Hepatocyte (in vitro differentiated cells): ENCODE measurements at regions not wholly inside any gene's neighbourhood (a gene's known extent, or its start where the extent isn't known, plus 50 kb on each side); places are given as distances from the start of the nearest gene placed in this dataset.

Experiments
- DNase-seq: peaks from one replicate; pipeline ENCODE4 v3.0.0-alpha.2; 2016; ENCODE audit warnings: low spot score
- H2AFZ ChIP-seq: fragments of 200-600 bp; sonication (generic); 2 replicates; pipeline ENCODE4 v1.6.0; 2016; ENCODE audit warnings: antibody characterized with exemption, mild to moderate bottlenecking
- H3K27ac ChIP-seq: fragments of 200-600 bp; sonication (generic); 2 replicates; pipeline ENCODE4 v1.5.1; 2016; ENCODE audit warnings: mild to moderate bottlenecking
- H3K27me3 ChIP-seq: fragments of 200-600 bp; sonication (generic); 2 replicates; pipeline ENCODE4 v1.6.1; 2016
- H3K36me3 ChIP-seq: fragments of 200-600 bp; sonication (generic); replicated peaks from 2 replicates; pipeline ENCODE4 v1.5.1; 2016; ENCODE audit warnings: low read depth; ENCODE audit not compliant: insufficient read depth
- H3K4me1 ChIP-seq: fragments of 200-600 bp; sonication (generic); 2 replicates; pipeline ENCODE4 v1.5.1; 2016; ENCODE audit warnings: mild to moderate bottlenecking, moderate library complexity; ENCODE audit not compliant: insufficient read depth
- H3K4me2 ChIP-seq: fragments of 200-600 bp; sonication (generic); 2 replicates; pipeline ENCODE4 v1.6.0; 2016
- H3K4me3 ChIP-seq: fragments of 200-600 bp; sonication (generic); 2 replicates; pipeline ENCODE4 v1.5.1; 2016; ENCODE audit warnings: mild to moderate bottlenecking
- H3K79me2 ChIP-seq: fragments of 200-600 bp; sonication (generic); 2 replicates; pipeline ENCODE4 v1.6.0; 2017; ENCODE audit warnings: mild to moderate bottlenecking
- H3K9me2 ChIP-seq: fragments of 200-600 bp; sonication (generic); replicated peaks from 2 replicates; pipeline ENCODE4 v1.6.0; 2017; ENCODE audit warnings: mild to moderate bottlenecking; ENCODE audit not compliant: insufficient read depth
- H3K9me3 ChIP-seq: fragments of 200-600 bp; sonication (generic); 2 replicates; pipeline ENCODE4 v1.5.1; 2016; ENCODE audit warnings: low read depth, mild to moderate bottlenecking
- H4K20me1 ChIP-seq: fragments of 200-600 bp; sonication (generic); 2 replicates; pipeline ENCODE4 v1.6.0; 2016; ENCODE audit warnings: mild to moderate bottlenecking; ENCODE audit not compliant: insufficient read depth, poor library complexity, severe bottlenecking
- EZH2 ChIP-seq: fragments of 200-600 bp; sonication (generic); IDR thresholded peaks from 2 replicates; pipeline ENCODE4 v1.6.1; 2016; ENCODE audit warnings: antibody characterized with exemption, mild to moderate bottlenecking, borderline replicate concordance
- EZH2phosphoT487 ChIP-seq: fragments of 200-600 bp; sonication (generic); IDR thresholded peaks from one replicate; pipeline ENCODE4 v1.6.1; 2018; ENCODE audit warnings: antibody characterized with exemption, mild to moderate bottlenecking, low read depth, moderate library complexity; ENCODE audit not compliant: unreplicated experiment, severe bottlenecking
- WGBS: methylation state at CpG from one replicate; pipeline ENCODE4 v1.1.6; 2016; ENCODE audit warnings: low lambda C conversion rate; ENCODE audit errors: missing lambda C conversion rate; 5-methylcytosine and 5-hydroxymethylcytosine counted together
- TF ChIP-seq, protein P1 (sequence below): fragments of 200-600 bp; sonication (generic); IDR thresholded peaks from 2 replicates; pipeline ENCODE4 v1.5.1; 2016; ENCODE audit warnings: antibody characterized with exemption, mild to moderate bottlenecking; ENCODE audit not compliant: poor library complexity

DNA sequence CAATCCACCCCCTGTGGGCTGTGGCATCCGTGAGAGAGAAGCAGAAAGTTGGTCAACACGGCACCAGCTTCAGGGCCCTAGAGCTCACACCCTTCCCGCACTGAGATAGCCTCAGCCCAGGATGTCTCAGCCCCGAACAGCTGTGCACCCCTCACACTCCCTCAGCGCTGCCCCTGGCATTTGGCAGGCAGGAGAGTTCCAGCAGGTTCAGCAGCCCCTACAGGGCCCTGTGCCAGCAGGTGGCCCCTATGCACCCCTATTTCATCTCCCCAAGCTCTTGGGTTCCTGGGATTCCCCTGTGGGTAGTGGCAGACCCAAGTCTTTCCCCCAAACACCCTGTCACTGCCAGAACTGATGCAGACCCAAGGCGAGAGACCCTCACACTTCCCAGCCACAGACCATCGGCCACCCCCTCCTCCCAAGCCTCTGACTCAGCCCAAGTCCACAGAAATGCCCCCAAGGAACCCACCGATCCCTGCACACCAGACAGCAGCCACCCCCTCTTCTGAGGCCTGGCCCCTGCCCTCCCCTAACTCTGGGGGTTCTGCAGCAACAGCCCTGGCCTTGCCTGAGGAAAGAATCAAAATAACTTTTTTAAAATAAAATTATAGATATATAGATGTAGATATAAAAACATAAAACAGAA is 183.6 kb downstream of the IGLL1 start:
- Histone ChIP-seq H3K4me1 (peaks cover 3% of the 10 kb centered on the region), H3K79me2 (peaks cover 12% of the 10 kb centered on the region), H3K27me3 (no peaks in the 10 kb centered on the region), H3K9me2 (no peaks in the 10 kb centered on the region), H3K36me3 (no peaks in the 10 kb centered on the region), H3K27ac (no peak overlapping the region), H3K4me3 (no peak overlapping the region), H2AFZ (no peak overlapping the region), H3K9me3 (no peaks in the 10 kb centered on the region), H4K20me1 (peaks cover 6% of the 10 kb centered on the region), H3K4me2 (no peak overlapping the region)
- WGBS: 92% methylated on average over 8 of the region's 8 CpGs
- DNase-seq: no peak
- TF ChIP-seq EZH2phosphoT487 (no peak), EZH2 (no peak)
- TF ChIP-seq, protein P1, sequence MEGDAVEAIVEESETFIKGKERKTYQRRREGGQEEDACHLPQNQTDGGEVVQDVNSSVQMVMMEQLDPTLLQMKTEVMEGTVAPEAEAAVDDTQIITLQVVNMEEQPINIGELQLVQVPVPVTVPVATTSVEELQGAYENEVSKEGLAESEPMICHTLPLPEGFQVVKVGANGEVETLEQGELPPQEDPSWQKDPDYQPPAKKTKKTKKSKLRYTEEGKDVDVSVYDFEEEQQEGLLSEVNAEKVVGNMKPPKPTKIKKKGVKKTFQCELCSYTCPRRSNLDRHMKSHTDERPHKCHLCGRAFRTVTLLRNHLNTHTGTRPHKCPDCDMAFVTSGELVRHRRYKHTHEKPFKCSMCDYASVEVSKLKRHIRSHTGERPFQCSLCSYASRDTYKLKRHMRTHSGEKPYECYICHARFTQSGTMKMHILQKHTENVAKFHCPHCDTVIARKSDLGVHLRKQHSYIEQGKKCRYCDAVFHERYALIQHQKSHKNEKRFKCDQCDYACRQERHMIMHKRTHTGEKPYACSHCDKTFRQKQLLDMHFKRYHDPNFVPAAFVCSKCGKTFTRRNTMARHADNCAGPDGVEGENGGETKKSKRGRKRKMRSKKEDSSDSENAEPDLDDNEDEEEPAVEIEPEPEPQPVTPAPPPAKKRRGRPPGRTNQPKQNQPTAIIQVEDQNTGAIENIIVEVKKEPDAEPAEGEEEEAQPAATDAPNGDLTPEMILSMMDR: no peak

DNA sequence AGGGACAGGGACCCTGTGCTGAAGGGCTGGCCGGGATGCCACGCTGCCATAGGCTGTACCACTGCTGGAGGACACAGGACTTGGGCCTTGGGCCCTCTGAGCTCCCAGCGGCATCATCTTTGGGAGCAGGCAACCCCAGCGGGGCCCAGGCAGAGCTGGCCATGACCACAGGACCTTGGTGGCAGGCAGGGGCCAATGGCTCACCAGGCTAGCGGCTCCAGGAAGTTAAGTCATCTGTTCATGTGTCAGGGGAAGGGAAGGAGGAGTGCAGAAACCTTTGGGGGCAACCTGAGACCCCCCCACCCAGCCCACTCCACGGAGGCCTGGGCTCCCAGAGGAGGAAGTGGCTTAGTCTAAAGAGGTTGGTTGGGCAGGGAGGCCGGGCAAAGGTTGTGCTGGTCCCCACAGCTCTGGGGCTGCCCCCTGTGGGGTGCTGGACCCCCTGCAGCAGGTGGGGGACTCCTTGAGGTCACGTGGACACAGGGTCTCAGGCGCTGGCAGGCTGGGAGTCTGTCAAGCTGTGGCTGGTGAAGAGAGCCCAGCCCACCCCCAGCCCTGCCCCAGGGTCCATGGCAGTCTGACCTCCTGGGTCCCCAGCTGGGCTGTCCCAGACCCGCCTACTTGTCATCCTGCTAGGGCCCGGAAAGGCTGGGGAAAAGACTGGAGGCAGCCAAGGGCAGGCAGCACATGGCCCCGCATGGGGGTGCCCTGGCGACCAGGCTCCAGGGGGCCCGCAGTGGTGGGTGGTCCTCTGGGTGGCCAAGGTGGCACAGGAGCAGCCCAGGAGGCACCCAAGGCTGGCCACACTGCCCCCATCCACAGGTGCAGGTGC is 184.3 kb downstream of the IGLL1 start:
- Histone ChIP-seq H3K27ac (no peak overlapping the region), H3K4me3 (no peak overlapping the region), H3K4me2 (no peak overlapping the region), H3K4me1 (peaks cover 3% of the 10 kb centered on the region), H4K20me1 (peaks cover 6% of the 10 kb centered on the region), H3K36me3 (no peaks in the 10 kb centered on the region), H3K9me3 (no peaks in the 10 kb centered on the region), H3K79me2 (peaks cover 4% of the 10 kb centered on the region), H3K27me3 (no peaks in the 10 kb centered on the region), H3K9me2 (no peaks in the 10 kb centered on the region), H2AFZ (no peak overlapping the region)
- TF ChIP-seq EZH2phosphoT487 (no peak), EZH2 (no peak)
- TF ChIP-seq, protein P1: no peak
- DNase-seq: no peak
- WGBS: 92% methylated on average over 14 of the region's 14 CpGs

DNA sequence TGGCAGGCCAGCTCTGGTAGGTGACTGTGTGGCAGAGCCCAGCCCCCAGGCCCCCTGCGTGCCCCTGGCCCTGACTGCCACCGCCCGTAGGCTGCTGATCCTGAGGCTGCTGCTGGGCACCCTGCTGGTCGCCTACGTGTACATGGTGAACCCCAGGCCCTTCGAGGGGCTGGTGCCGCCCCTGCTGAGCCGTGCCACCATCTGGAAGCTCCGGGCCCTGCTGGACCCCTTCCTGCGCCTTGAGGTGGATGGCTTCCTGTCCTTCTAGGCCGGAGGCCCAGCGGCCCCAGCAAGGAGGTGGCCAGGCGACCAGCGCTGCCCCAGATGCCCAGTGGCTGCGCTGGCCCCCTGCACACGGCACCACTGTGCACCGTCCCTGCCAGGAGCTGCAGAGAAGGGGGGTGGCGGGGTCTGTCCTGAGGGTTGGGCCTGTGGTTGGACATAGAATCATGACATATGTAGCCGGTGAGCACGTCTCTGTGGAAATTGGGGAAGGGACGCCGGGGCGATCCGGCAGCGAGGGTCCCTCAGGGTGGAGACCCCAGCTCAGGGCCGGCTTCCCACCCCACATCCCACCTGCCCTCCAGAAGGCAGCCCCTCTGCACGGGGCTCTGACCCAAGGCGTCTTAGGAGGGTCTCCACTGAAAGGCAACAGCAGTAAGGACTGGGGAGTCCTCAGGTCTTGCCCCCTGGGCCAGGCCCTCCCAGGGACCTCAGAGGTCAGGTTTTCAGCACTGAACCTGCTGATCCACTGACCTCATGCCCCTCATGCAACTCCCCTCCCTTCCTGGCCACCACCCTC is 185.4 kb downstream of the IGLL1 start:
- no peak for TF ChIP-seq EZH2
- no peak for TF ChIP-seq EZH2phosphoT487
- TF ChIP-seq, protein P1: no peak
- H3K27ac ChIP-seq: no peak overlapping the region
- H4K20me1 ChIP-seq: peaks cover 6% of the 10 kb centered on the region
- H3K9me2 ChIP-seq: no peaks in the 10 kb centered on the region
- H2AFZ ChIP-seq: no peak overlapping the region
- H3K79me2 ChIP-seq: no peaks in the 10 kb centered on the region
- no peak overlapping the region for H3K4me2 ChIP-seq
- H3K4me1 ChIP-seq: peaks cover 2% of the 10 kb centered on the region
- 95% methylated on average over 28 of the region's 28 CpGs for WGBS
- no peak for DNase-seq
- H3K27me3 ChIP-seq: no peaks in the 10 kb centered on the region
- no peaks in the 10 kb centered on the region for H3K9me3 ChIP-seq
- no peak overlapping the region for H3K4me3 ChIP-seq
- no peaks in the 10 kb centered on the region for H3K36me3 ChIP-seq
